HG03439 (cell line): ENCODE measurements at regions not wholly inside any gene's neighbourhood (a gene's known extent, or its start where the extent isn't known, plus 50 kb on each side); places are given as distances from the start of the nearest gene placed in this dataset.
"Not testable (repeated sequence)": the region's sequence is repeated elsewhere in the genome, so short reads cannot be mapped to it uniquely, and the experiment has no call there.

Source experiments
- ATAC-seq: cut with Tn5 transposase; IDR thresholded peaks from one replicate; pipeline ENCODE4 v1.9.1; 2021; ENCODE audit warnings: mild to moderate bottlenecking, moderate library complexity; ENCODE audit not compliant: unreplicated experiment

DNA sequence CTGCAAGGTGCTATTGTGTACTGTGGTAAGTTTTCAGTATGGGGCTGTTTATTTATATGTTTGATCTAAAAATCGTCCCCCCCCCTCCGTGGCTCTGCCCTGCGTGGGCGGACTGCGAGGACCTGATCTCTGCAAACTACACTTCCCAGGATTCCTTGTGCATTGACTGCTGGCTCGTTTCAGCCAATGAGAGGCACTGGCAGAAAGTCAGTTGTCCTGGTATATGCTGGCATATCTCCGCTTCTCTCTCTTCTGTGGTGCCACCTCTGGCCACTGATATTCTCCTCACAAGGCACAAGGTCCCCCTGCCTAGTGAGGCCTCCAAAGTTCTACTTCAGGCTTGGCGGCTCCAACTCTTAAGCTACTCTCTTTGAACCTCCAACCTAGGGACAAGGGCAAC is 168.8 kb upstream of the ZFP42 start:
- no peak for ATAC-seq

DNA sequence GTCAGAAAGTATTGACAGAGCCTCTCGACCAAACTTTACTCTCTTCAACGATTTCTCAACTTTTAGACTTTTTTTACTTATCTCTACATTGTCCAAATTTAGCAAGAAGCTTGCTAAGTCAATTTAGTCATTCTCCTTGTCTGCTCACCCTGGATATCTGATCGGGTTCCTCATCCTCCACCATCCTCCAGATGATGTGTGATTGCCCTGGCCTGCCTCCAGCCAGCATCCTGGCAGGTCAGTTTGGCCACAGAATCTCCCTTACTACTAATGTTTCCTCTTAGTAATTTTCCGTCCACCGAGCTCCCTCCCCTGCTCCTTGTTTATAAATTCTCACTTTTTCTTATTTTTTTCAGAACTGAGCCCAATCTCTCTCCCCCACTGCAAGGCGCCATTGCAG is 167.9 kb upstream of the ZFP42 start:
- ATAC-seq: no peak

DNA sequence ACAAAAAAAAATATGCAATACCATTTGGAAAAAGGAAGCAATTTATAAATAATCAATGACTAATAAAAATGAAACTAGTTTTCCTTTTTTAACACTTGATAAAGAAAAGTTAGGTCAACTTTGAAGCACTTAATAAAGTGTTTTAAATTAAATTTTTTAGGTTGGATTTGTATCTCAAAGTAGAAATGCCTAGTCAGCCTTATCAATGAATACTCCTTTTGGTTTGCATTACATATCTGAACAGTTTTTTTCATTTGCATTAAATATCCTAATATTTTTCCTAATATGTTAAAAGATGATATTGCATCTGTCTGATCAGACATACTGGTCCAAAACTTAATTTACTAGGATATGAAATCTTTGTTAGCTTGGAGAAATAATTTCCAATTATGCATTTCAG is 155.8 kb upstream of the ZFP42 start:
- ATAC-seq: no peak

DNA sequence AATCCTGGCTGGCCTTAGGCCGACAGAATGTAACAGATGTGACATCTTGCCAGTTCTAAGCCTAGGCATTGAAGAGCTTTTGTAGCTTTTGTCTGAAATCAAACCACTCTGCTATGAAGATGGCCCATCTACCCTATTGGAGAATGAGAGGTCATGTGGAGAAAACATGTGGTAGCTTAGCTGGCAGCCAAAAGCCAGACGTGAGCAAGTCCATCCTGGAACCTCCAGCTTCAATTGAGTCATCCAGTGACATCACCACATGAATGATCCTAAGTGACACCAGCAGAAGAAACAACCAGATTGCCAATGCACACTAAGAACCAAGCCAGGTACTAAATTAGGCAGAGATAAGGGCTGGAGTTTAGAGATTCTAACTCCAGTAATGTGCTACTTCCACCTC is 154.8 kb upstream of the ZFP42 start:
- ATAC-seq: no peak

DNA sequence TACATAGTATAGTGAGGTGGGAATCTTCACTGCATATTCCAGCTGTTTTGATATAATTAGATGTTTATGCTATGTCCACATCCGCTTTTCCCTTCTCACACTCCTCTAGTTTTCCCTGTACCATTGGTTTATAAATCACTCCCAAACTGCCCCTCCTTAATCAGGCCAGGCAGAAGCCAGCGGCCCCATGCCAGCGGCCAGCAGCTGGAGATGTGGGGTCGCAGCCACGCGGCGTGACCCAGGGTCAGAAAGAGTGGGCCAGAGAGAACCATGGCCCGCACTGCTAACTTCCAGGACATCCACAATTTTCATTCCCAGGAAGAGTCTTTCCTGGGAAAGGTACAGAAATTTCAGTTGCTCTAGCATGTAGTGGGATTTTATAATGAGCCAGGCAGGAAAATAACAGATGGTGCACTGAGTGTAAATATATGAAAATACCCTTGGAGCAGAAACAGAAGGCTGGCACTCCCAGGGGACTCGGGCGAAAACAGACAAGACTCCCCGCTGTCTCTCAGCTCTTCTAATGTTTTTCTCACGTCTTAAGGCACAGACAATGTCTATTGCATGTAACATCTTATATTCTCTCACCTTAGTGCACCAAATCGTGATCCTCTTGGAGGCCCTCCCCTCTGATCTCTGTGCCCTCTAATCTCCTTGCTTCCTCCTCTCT is 145.9 kb upstream of the ZFP42 start:
- no peak for ATAC-seq

DNA sequence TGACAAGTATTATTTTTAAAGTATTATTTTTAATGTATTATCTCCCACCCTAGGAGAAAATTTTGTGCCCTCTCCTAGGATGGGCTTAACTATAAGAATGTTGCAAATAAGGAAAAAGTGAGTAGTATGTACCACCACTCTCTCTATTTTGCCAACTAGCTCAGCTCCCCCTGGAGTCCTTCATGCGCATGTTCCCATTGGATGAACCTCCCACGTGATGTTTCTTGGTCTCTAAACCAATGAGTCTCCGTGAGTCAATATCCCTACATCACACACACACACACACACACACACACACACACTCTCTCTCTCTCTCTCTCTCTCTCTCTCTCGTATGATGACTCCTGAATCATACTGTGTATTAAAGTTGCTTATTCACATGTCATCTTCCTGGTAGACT is 129.7 kb upstream of the ZFP42 start:
- ATAC-seq: no peak

DNA sequence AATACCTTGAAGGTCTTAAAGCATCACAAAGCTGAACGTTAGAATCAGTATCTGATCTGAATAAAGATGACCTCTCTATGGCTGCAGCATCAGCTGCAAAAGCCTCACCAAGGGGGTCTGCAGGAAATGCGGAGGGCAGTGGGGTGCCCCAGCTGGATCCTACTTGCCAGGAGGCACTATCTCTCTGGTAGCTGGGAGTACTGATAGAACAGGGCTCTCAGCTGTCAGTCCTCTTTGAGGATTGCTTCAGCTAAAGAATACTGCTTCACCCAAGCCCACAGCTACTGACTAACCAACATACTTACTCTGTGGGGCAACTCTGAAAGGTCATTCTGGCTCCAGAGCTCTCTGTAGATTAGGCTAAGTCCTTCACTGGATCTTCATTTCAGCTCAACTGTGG is 112.5 kb upstream of the ZFP42 start:
- no peak for ATAC-seq

DNA sequence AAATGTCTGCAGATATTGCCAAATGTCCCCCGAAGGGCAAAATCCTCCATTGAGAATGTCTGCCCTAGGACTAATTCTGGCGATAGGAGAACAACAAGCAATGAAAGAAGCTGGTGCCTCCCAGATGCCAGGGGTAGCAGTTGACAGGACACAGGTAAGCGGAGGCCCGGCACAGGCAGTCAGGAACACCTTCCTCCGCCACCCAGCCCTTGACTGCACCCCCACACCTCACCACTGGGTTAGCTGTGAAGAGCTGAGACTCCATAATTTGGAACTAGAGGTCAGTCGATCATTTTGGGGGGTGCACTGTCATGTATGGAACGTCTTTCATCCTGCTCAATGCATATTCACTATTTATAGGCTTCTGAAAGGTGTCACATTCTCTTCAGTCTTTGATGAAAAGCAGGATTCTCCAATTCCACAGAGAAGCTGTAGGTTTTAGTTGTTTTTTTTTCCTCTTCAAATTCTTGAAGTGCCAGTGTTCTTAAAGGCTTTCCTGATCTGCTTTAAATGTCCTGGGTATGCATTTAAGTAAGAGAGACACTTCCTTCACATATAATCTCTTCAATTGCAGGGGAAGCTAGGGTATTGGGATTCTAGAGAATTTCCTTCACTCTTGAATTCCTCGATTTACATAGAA is 111.6 kb upstream of the ZFP42 start:
- ATAC-seq: no peak

DNA sequence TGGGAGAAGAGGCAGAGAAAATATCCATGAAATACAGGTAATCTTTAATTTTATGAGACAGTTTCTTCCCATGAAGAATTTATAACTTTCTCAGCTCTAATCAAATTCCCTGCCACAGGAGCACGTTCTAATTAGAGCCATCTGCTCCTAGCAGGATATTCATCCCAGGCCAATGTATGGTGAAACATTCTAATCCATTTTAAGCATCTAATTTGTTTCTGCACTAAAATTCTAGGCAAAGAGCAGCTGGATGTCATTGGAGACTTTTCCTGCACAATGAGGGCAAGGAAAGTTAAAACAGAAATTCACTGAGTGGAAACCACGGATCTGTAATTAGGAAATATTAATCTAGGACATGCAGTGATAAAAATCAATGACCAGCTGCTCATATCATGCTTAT is 107.7 kb upstream of the ZFP42 start:
- no peak for ATAC-seq

DNA sequence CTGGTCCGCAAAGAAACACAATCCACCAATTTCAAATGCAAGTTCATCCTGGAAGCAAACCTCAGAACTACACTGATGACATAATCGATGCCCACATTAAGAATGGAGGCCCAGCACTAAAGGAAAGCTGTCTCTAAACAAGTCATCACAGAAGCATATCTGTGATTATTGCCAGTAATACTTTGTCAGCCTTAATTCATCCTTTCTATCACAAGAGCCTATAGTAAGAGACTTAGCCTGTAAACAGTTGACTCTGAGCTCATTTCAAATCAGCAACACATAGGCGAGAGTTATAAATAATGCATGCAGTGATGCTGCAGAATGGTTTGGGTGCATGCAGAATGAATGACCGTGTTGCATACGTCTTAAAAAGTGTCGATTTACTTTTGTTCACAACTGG is 105.9 kb upstream of the ZFP42 start:
- ATAC-seq: no peak

DNA sequence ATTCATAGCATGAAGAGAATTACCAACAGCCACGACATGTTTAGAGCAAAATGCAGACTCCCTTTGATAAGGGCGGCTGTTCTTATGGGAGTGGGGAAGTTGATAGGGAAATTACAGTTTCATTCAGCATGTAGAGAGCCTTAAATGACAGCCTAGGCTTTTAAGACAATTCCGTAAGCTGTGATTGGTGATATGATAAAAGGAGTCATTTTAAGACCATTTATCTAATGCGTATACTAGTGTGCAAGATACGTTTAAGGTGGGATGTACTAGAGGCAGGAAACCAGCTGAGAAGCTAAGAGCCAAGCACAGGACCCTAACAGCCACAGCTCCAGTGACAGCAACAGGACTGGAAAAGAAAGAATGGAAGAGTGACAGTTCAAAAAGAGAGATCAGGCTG is 102.2 kb upstream of the ZFP42 start:
- no peak for ATAC-seq

DNA sequence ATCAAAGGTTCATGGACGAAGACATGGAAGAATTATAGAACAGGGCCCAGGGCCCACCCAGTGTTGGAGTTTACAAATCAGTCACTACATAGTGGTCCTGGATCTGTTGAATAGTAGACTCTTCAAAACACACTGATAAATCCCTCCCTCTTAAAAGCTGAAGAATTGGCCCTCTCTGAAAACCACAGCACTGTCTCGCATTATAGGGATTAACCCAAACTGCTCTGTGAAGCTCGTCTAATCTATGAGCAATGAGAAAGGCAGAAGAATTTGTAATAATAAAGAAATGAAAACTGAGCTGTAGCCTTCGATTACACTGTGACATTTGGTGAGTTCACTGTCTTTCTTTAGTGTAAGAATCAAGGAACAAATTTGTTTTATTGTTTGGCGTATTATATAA is 92.5 kb upstream of the ZFP42 start:
- no peak for ATAC-seq

DNA sequence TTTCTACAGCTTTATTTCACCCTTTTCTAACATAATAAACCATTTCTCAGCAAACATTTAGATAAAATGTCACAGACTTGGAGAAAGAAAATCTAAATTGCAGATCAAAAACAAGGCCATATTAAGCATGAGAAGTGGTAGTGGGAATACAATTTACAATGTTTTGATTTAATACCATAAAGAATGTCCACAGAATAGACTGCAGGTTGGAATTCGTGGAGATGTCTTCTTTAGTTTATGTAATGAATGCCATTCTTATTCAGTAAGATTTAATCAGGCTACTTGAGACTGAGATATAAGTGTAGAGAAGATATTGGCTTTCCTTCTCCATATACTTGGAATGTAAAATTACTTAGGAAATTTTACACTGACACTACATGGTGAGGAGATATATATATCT is 91.9 kb upstream of the ZFP42 start:
- ATAC-seq: no peak

DNA sequence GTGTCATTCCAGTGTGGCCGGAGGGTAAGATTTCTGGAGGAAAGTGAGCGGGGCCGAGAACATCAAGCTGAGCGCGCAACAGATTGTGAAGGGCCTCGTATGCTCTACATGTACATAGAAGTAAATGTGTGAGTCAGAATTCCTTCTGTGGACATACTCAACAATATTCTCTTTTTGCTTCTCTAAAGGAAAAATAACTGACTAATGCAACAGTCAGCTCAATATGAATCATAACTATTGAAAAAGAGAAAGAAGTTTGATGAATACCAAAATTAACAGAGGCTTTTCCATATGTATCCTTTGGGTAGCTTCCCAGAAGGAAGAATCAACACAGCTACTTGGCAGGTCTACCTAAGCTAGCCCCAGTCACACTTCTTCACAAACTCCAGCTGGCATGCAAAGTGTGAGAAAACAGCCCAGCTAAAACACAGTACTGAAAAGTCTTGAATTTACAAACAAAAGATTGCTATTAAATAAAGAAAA is 87.5 kb upstream of the ZFP42 start:
- no peak for ATAC-seq

DNA sequence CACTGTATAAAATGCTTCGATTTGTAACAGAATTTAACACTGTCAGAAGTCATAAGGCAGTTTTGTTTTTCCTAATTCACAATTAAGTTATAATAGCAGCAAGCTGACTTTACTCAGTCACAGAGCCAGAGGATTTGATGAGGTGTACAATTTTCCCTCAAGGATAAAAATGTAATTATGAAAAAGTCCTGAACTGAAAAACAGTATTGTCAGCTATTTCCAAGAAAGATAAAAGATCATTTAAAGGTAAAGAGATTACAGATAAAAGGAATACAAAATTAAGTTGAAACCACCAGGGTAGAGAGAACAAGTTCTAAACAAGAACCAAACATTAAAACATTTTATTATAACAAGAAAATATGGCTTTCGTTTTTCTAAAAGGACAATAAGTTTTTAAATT is 86.8 kb upstream of the ZFP42 start:
- ATAC-seq: no peak

DNA sequence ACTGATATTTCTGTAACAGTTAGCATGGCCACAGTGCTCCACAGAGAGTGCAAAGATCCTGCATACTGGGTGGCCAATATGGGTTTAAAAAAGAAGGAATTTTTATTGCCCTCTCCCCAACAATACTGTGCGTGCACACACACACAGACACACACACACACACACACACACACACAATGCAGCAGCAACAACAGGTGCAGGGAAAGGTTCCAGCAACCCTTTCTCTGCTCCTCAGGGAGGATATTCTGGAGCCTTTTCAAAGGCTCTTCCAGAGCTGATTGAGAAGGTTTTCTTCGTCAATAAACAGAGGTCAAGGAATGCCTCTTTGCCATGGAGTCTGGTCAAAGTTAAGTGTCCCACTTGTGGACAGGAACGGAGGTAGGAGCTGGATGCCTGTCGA is 84.8 kb upstream of the ZFP42 start:
- no peak for ATAC-seq

DNA sequence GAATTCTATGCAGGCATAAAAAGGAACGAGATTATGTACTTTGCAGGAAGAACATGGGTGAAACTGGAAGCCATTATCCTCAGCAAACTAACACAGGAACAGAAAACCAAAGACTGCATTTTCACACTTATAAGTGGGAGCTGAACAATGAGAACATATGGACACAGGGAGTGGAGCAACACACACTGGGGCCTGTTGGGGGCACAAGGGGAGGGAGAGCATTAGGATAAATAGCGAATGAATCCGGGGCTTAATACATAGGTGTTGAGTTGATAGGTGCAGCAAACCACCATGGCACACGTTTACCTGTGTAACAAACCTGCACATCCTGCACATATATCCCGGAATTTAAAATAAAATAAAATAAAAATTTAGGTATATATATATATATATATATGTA is 80.2 kb upstream of the ZFP42 start:
- not testable (repeated sequence) for ATAC-seq

DNA sequence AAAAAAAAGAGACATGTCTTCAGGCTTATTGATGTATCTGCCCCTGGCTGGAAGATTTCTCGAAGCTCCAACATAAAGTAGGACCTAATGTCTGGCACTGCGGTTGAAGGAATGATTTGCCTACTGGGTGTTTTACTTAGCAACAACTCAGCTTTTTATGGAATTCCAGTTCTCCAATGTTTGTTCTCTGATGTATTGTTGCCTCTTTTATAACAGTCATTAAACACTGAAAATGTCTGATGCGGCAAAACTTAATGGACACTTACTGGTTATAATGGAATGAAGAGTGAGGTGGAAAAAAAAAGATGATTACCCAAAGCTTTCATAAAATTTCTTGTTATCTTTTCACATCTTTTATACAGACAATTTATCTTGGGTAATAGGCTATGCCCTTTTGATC is 75.6 kb upstream of the ZFP42 start:
- no peak for ATAC-seq

DNA sequence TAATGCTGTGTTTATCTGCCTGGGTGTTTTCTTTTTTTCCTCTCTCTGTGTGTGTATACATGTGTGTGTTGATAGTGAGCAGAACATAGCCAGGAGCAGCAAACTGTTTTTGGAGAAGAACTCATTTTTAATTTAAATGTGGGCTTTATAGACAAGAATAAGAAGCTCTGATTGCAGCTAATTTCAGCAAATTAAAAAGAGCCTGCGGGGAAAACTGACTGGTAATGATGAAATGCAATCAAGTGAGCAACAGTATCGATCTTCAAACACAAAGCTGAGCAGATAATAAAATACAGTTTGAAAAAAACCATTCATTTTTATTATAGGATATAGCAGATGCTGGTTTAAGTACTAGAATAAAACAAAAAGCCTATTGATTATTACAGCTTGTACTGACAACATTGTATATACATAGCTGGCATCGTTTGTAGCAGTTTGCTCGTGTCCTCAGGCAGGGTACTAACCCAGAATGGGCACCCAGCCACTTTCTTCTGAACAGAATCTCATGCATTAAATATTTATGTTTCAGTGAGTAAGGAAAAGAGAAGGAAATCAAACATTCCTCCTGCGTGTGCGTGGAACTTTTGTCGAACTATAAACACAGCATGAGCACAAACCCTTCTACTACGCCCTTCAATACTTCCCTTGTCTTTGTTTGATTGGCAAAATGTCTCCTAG is 73.5 kb upstream of the ZFP42 start:
- no peak for ATAC-seq

DNA sequence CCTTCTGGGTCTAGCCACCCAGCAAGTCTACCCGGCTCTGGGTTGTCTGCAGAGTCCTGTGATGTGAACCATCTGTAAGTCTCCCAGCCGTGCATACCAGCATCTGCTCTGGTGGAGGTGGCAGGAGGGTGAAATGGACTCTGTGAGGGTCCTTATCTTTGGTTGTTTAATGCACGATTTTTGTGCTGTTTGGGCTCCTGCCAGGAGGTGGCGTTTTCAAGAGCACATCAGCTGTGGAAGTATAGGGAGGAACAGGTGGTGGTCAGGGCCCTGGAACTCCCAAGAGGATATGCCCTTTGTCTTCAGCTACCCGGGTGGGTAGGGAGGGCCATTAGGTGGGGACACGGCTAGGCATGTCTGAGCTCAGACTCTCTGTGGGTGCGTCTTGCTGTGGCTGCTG is 66.5 kb upstream of the ZFP42 start:
- ATAC-seq: no peak

DNA sequence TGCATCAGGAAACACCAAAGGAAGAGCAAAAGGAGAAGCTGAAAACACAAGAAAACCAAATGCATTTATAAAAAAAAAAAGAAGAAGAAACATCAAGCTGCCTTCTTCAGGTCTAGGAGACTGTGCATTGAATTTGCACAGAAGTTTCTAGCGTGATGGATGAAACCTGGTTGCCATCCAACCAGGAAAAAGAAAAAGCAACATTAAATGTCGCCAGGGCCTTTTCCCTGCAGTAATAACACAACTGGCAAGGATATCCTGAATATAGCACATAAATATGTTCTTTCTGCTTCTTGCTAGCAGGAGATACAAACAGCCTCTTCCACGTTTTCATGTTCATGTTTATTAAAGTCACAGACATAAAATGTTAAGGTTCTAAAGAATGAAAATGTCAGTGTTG is 60.8 kb upstream of the ZFP42 start:
- no peak for ATAC-seq

DNA sequence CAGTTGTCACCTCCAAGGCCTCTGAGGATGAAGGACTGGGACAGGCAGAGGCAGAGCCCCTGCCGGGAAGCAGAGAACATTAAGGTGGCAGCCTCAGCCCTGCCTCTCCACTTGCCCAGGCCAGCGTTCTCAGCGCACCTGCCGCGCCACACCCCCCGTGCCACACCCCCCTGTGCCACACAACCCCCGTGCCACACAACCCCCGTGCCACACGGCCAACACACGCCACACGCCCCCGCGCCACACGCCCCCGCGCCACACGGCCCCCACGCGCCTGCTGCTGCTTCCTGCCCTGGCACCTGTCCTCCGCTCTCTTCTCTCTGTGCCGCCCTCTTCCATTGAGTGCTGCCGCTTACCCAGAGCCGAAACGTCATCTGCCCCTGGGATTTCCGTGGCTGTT is 58.0 kb upstream of the ZFP42 start:
- ATAC-seq: no peak
